ENCODE measurements at regions not wholly inside any gene's neighbourhood (a gene's known extent, or its start where the extent isn't known, plus 50 kb on each side); places are given as distances from the start of the nearest gene placed in this dataset.

GRCh38 chrX:8358302-8358701 is 106.3 kb upstream of the VCX3B start:
- no TSS peak for BruUV-seq (replicated peaks)
- Histone ChIP-seq H3K4me3 (ENCODE audit: low read depth in 2 of 2, low read length in 2 of 2) (no peak overlapping the region), H3K27ac (ENCODE audit: low read length) (no peak overlapping the region), H3K27me3 (ENCODE audit: control insufficient read depth, insufficient read depth, low read length) (no peaks in the 10 kb centered on the region), H3K4me1 (ENCODE audit: control insufficient read depth, insufficient read depth, low read length) (no peaks in the 10 kb centered on the region), H3K36me3 (ENCODE audit: control insufficient read depth, insufficient read depth, low read length) (no peaks in the 10 kb centered on the region), H3K9me3 (ENCODE audit: control insufficient read depth, insufficient read depth, low read depth, low read length) (no peaks in the 10 kb centered on the region)
- intact Hi-C loops (cut with micrococcal nuclease; ENCODE audit: unreplicated experiment) (no loop called here), in situ Hi-C loops (cut with HindIII; ENCODE audit: low pct_unique_long_range_greater_than_20kb, low sequenced_read_pairs) (no loop called here)
- DNase-seq (ENCODE audit: low read depth, low spot score) (no peak), ATAC-seq (no peak)
- TF ChIP-seq CTCF (IDR thresholded peaks at IDR 0.05), result no peak
- TF ChIP-seq POLR2AphosphoS5 (IDR thresholded peaks at IDR 0.05; ENCODE audit: low read depth, low read length), result no peak
- no peak for TF ChIP-seq TCF7L2 (IDR thresholded peaks at IDR 0.05; ENCODE audit: low read depth, low read length)
- no peak for TF ChIP-seq SIN3A (IDR thresholded peaks at IDR 0.05; ENCODE audit: borderline replicate concordance, insufficient read depth, low read depth, low read length)
- ChIA-PET CTCF (no interaction called here), POLR2A (no interaction called here)

- no peak for ATAC-seq
- Histone ChIP-seq H3K4me1 (ENCODE audit: control insufficient read depth, insufficient read depth, low read length) (no peaks in the 10 kb centered on the region), H3K27me3 (ENCODE audit: control insufficient read depth, insufficient read depth, low read length) (no peaks in the 10 kb centered on the region), H3K36me3 (ENCODE audit: control insufficient read depth, insufficient read depth, low read length) (no peaks in the 10 kb centered on the region), H3K9me3 (ENCODE audit: control insufficient read depth, insufficient read depth, low read depth, low read length) (no peaks in the 10 kb centered on the region), H3K27ac (ENCODE audit: low read length) (no peak overlapping the region), H3K4me3 (ENCODE audit: low read depth in 2 of 2, low read length in 2 of 2) (no peak overlapping the region)
- BruUV-seq (replicated peaks), result no TSS peak
- DNase-seq (ENCODE audit: low read depth, low spot score), result no peak
- TF ChIP-seq POLR2AphosphoS5 (IDR thresholded peaks at IDR 0.05; ENCODE audit: low read depth, low read length) (no peak), CTCF (IDR thresholded peaks at IDR 0.05) (peak; percentile 31)
- ChIA-PET POLR2A (no interaction called here), CTCF (no interaction called here)
- intact Hi-C loops (cut with micrococcal nuclease; ENCODE audit: unreplicated experiment), result no loop called here
- in situ Hi-C loops (cut with HindIII; ENCODE audit: low pct_unique_long_range_greater_than_20kb, low sequenced_read_pairs), result no loop called here
These were observed 100.1 kb upstream of the VCX3B start for GRCh38 chrX:8364369-8365141.

- in situ Hi-C loops (cut with HindIII; ENCODE audit: low pct_unique_long_range_greater_than_20kb, low sequenced_read_pairs) (no loop called here), intact Hi-C loops (cut with micrococcal nuclease; ENCODE audit: unreplicated experiment) (no loop called here)
- no peaks in the 10 kb centered on the region for H3K27me3 ChIP-seq (ENCODE audit: control insufficient read depth, insufficient read depth, low read length)
- H3K27ac ChIP-seq (ENCODE audit: low read length), result no peak overlapping the region
- ATAC-seq (no peak), DNase-seq (ENCODE audit: low read depth, low spot score) (no peak)
- POLR2A ChIA-PET, result no interaction called here
- CTCF ChIA-PET, result no interaction called here
- BruUV-seq (replicated peaks), result no TSS peak
- no peaks in the 10 kb centered on the region for H3K4me1 ChIP-seq (ENCODE audit: control insufficient read depth, insufficient read depth, low read length)
- no peak overlapping the region for H3K4me3 ChIP-seq (ENCODE audit: low read depth in 2 of 2, low read length in 2 of 2)
- no peaks in the 10 kb centered on the region for H3K36me3 ChIP-seq (ENCODE audit: control insufficient read depth, insufficient read depth, low read length)
- H3K9me3 ChIP-seq (ENCODE audit: control insufficient read depth, insufficient read depth, low read depth, low read length), result no peaks in the 10 kb centered on the region
- no peak for TF ChIP-seq TCF7L2 (IDR thresholded peaks at IDR 0.05; ENCODE audit: low read depth, low read length)
These were observed 98.1 kb upstream of the VCX3B start for GRCh38 chrX:8366481-8366880.

All from Panc1 (cell line).